Stimulated activated naive CD8-positive, alpha-beta T cell treated with anti-CD3 and anti-CD28 coated beads, Interleukin-15, Interleukin-2, amounts not matched to agents 100 U/mL and 50 U/mL, for 24 hours (primary cell): ENCODE measurements at regions not wholly inside any gene's neighbourhood (a gene's known extent, or its start where the extent isn't known, plus 50 kb on each side); places are given as distances from the start of the nearest gene placed in this dataset.
"Not testable (repeated sequence)": the region's sequence is repeated elsewhere in the genome, so short reads cannot be mapped to it uniquely, and the experiment has no call there.

ENCODE experiments used
- ATAC-seq: fragments of 150-1000 bp; cut with Tn5 transposase; one replicate; pipeline ENCODE4 v1.10.0; 2021
- DNase-seq: peaks from one replicate; pipeline ENCODE4 v3.0.0; 2021

- DNase-seq (no peak), ATAC-seq (no peak)
These were observed 226.2 kb downstream of the ERMARD start for GRCh38 chr6:169977434-169978265.

- ATAC-seq = no peak
These were observed 225.1 kb downstream of the ERMARD start for GRCh38 chr6:169976301-169977081.

GRCh38 chr6:169975701-169976100 lies 224.3 kb downstream of the ERMARD start:
- ATAC-seq (no peak), DNase-seq (no peak)

More at GRCh38 chr6:169976301-169977081, 225.1 kb downstream of the ERMARD start:
- no peak for DNase-seq

GRCh38 chr6:169975286-169975685 lies 223.9 kb downstream of the ERMARD start:
- ATAC-seq = no peak

GRCh38 chr6:169974663-169975062 lies 223.2 kb downstream of the ERMARD start:
- no peak for DNase-seq

More at GRCh38 chr6:169975286-169975685, 223.9 kb downstream of the ERMARD start:
- no peak for DNase-seq

GRCh38 chr6:169973588-169974467 lies 222.4 kb downstream of the ERMARD start:
- ATAC-seq, DNase-seq: not testable (repeated sequence)

More at GRCh38 chr6:169974663-169975062, 223.2 kb downstream of the ERMARD start:
- ATAC-seq = no peak

DNA sequence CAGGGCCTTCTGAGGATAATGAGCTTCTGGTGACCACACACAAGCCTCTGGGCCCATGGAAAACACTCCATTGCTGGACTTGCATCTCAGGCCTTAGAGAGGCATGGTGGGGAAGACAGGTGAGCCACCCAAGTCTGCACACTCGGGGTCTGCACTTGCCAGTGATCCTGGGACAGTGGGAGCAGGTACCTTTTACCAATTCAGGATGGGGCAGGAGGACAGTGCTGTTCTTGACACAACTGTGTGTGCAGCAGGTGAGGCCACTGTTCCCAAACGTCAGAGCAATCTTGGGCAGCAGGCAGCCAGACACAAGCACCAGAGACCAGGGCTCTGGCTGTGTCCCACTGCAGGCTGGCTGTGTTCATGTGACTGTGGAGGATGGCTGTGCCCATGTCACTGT lies 221.3 kb downstream of the ERMARD start:
- DNase-seq = no peak
- no peak for ATAC-seq

GRCh38 chr6:169972101-169972651 lies 220.8 kb downstream of the ERMARD start:
- DNase-seq (no peak), ATAC-seq (no peak)

DNA sequence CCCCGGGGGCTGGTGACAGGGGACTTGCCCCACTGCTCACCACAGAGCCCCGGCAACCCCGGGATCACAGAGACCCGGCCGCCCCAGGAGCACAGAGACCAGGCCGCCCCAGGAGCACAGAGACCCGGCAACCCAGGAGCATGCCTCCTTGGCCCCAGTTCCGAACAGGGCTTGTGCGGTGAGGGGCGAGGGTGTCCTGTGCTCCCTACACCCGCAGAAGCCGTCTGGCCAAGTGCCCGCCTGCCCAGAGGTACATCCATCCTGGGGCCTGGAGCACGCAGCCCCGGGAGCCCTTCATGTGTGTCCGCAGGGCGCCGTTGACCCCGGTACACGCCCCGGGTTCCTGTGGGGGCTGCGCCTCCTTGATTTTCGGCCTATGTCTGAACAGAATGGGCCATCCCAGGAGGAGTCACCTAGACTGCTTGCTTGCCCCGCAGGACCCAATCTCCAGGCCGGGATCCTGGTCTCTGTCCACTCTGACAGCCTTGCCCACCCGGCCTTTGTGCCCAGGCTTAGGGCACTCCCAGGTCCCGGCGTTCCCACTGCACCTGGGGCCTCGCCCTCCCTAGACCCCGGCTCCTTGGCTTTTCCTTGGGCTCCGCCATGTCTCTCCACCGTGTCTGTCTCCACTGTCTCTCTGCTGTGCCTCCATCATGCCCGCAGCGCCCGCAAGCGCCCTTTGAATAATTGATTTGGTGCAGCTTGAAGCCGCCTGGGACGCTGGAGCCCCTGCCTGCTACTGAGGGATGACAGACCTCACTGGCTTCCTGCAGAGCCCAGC lies 219.8 kb downstream of the ERMARD start:
- no peak for ATAC-seq
- DNase-seq = no peak

GRCh38 chr6:169970306-169970988 lies 219.0 kb downstream of the ERMARD start:
- ATAC-seq (no peak), DNase-seq (no peak)

GRCh38 chr6:169969372-169970099 lies 218.1 kb downstream of the ERMARD start:
- DNase-seq (no peak), ATAC-seq (no peak)

- DNase-seq = no peak
- no peak for ATAC-seq
These were observed 217.3 kb downstream of the ERMARD start for GRCh38 chr6:169968541-169969270.

- no peak for DNase-seq
- no peak for ATAC-seq
These were observed 216.3 kb downstream of the ERMARD start for GRCh38 chr6:169967687-169968086.

GRCh38 chr6:169966312-169967181 lies 215.1 kb downstream of the ERMARD start:
- DNase-seq = no peak
- no peak for ATAC-seq

GRCh38 chr6:169965657-169966311 lies 214.4 kb downstream of the ERMARD start:
- DNase-seq = no peak
- no peak for ATAC-seq

- DNase-seq (no peak), ATAC-seq (no peak)
These were observed 213.8 kb downstream of the ERMARD start for GRCh38 chr6:169965239-169965638.

GRCh38 chr6:169964486-169965180 lies 213.2 kb downstream of the ERMARD start:
- DNase-seq (no peak), ATAC-seq (no peak)
